Esophagus muscularis mucosa (tissue), 4 donors: ENCODE measurements at regions not wholly inside any gene's neighbourhood (a gene's known extent, or its start where the extent isn't known, plus 50 kb on each side); places are given as distances from the start of the nearest gene placed in this dataset.

Experiments
- DNase-seq: peaks from one replicate; pipeline ENCODE4 v3.0.0-alpha.2; 2017; ENCODE audit errors: extremely low spot score
- H3K27ac ChIP-seq, 4 donors: fragments of 200-600 bp; sonication (generic); replicated peaks in 1 of 4; 1 replicate in 3 of 4; 2 replicates in 1 of 4; pipeline ENCODE4 v1.5.1; 2016 to 2019; ENCODE audit warnings: mild to moderate bottlenecking in 1 of 4
- H3K27me3 ChIP-seq, 4 donors: fragments of 200-600 bp; sonication (generic); one replicate each; pipeline versions ENCODE4 v1.5.1 to v1.6.0; 2016 to 2019
- H3K36me3 ChIP-seq, 4 donors: fragments of 200-600 bp; sonication (generic); one replicate each; pipeline ENCODE4 v1.5.1; 2016 to 2019
- H3K4me1 ChIP-seq, 4 donors: fragments of 200-600 bp; sonication (generic); one replicate each; pipeline ENCODE4 v1.5.1; 2016 to 2019
- H3K4me3 ChIP-seq, 4 donors: fragments of 200-600 bp; sonication (generic); 1 replicate in 2 of 4; 2 replicates in 2 of 4; pipeline ENCODE4 v1.5.1; 2016 to 2019; ENCODE audit warnings: mild to moderate bottlenecking in 4 of 4, moderate library complexity in 1 of 4
- H3K9me3 ChIP-seq, 4 donors: fragments of 200-600 bp; sonication (generic); 1 replicate in 3 of 4; 2 replicates in 1 of 4; pipeline ENCODE4 v1.5.1; 2016 to 2019
- CTCF ChIP-seq, 3 experiments: fragments of 200-600 bp in 2 of 3; fragments of 450-650 bp in 1 of 3; sonication (generic) in 2 of 3; IDR thresholded peaks; one replicate each; pipeline ENCODE4 v1.5.1; 2017 to 2019; ENCODE audit warnings: antibody characterized with exemption in 3 of 3, mild to moderate bottlenecking in 2 of 3, moderate library complexity in 1 of 3
- EP300 ChIP-seq: sonication (generic); formaldehyde crosslinking; IDR thresholded peaks from one replicate; pipeline ENCODE4 v1.6.1; 2017; ENCODE audit warnings: antibody characterized with exemption
- POLR2A ChIP-seq: fragments of 450-650 bp; IDR thresholded peaks from one replicate; pipeline ENCODE4 v1.6.1; 2017; ENCODE audit warnings: antibody characterized with exemption, moderate library complexity, mild to moderate bottlenecking, low read depth
- POLR2AphosphoS5 ChIP-seq, 2 donors: sonication (generic); formaldehyde crosslinking; IDR thresholded peaks; one replicate each; pipeline ENCODE4 v1.6.1; 2017; ENCODE audit warnings: antibody characterized with exemption in 2 of 2
- WGBS: methylation state at CpG from one replicate; pipeline ENCODE4 v1.1.5; 2018; 5-methylcytosine and 5-hydroxymethylcytosine counted together
- intact Hi-C: fragments of 100-400 bp; cut with DNase I; formaldehyde crosslinking; loops from one replicate; pipeline ENCODE4 v1.15.1; 2023

- TF ChIP-seq CTCF (IDR thresholded peaks at IDR 0.05) (no peak), POLR2A (no peak), POLR2AphosphoS5 (IDR thresholded peaks at IDR 0.05) (no peak), EP300 (no peak)
- H3K4me3 ChIP-seq: no peak overlapping the region
- no peaks in the 10 kb centered on the region for H3K27me3 ChIP-seq
- H3K4me1 ChIP-seq: no peaks in the 10 kb centered on the region
- H3K27ac ChIP-seq: no peak overlapping the region
- no peaks in the 10 kb centered on the region for H3K36me3 ChIP-seq
- peaks cover 0 to 18% (median 3%) of the 10 kb centered on the region in 4 donors for H3K9me3 ChIP-seq
- intact Hi-C loops: no loop called here
- no peak for DNase-seq
These were observed 77.4 kb downstream of the PRLHR start for GRCh38 chr10:118518095-118518494.

DNA sequence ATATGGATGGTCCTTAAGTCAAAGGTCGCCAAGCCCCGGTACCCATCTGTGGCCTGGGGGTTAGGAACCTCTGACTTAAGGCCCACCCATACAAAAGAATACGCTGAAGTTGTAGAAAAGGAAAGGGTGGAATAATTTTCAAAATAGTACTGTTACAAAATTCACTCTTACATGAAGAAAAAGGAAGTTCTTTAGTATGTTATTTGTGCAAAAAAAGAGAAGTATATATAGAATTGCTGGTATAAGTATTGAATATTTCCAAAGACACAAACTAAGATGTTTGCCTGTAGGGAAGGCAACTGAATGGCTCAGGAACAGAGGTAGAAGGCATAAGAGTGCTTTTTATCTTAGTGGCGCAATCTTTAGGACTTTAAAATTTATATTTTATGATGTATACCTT is 78.7 kb downstream of the PRLHR start:
- no peaks in the 10 kb centered on the region for H3K4me1 ChIP-seq
- peaks cover 0 to 18% (median 3%) of the 10 kb centered on the region in 4 donors for H3K9me3 ChIP-seq
- peak; percentile 60 for DNase-seq
- TF ChIP-seq EP300 (no peak), CTCF (IDR thresholded peaks at IDR 0.05) (no peak), POLR2AphosphoS5 (IDR thresholded peaks at IDR 0.05) (no peak), POLR2A (no peak)
- 81% methylated on average over 4 of the region's 4 CpGs for WGBS
- H3K27ac ChIP-seq: no peak overlapping the region
- H3K4me3 ChIP-seq: no peak overlapping the region
- H3K27me3 ChIP-seq: no peaks in the 10 kb centered on the region
- intact Hi-C loops: no loop called here
- H3K36me3 ChIP-seq: no peaks in the 10 kb centered on the region

GRCh38 chr10:118513174-118513573 is 82.3 kb downstream of the PRLHR start:
- no peaks in the 10 kb centered on the region for H3K36me3 ChIP-seq
- H3K27ac ChIP-seq: no peak overlapping the region
- intact Hi-C loops: no loop called here
- 88% methylated on average over 3 of the region's 3 CpGs for WGBS
- no peak for DNase-seq
- H3K4me3 ChIP-seq: no peak overlapping the region
- no peaks in the 10 kb centered on the region for H3K27me3 ChIP-seq
- H3K4me1 ChIP-seq: no peaks in the 10 kb centered on the region
- TF ChIP-seq EP300 (no peak), CTCF (IDR thresholded peaks at IDR 0.05) (no peak), POLR2A (no peak), POLR2AphosphoS5 (IDR thresholded peaks at IDR 0.05) (no peak)
- H3K9me3 ChIP-seq: peaks cover 0 to 9% (median 3%) of the 10 kb centered on the region in 4 donors

- WGBS: 72% methylated on average over 2 of the region's 2 CpGs
- H3K27ac ChIP-seq: no peak overlapping the region
These were observed 83.7 kb downstream of the PRLHR start for GRCh38 chr10:118511711-118512110.

DNA sequence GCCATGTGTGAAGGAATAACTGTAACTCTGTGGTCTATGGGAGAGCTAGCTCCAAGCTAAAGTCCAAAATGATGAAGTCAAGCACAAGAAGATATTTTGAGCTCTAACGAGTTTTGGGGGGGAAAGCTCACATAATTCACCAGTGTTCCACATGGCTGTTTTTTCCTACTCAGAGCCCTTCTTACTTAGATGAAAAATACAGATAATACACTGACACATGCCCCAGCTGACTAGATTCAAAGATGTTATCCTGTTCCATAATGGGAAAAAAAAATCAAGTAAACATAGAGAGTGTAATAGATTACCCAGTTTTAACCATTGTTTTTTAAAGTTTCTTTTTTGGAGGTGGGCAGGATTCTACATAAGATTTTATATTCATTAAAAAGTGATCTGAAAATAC is 86.6 kb downstream of the PRLHR start:
- Histone ChIP-seq H3K27ac (no peak overlapping the region), H3K9me3 (no peaks in the 10 kb centered on the region), H3K4me1 (no peaks in the 10 kb centered on the region), H3K36me3 (no peaks in the 10 kb centered on the region), H3K4me3 (no peak overlapping the region), H3K27me3 (no peaks in the 10 kb centered on the region)
- DNase-seq: no peak
- intact Hi-C loops: no loop called here
- 64% methylated on average over 1 of the region's 1 CpG for WGBS
- TF ChIP-seq POLR2A (no peak), EP300 (no peak), POLR2AphosphoS5 (IDR thresholded peaks at IDR 0.05) (no peak), CTCF (IDR thresholded peaks at IDR 0.05) (no peak)

More at GRCh38 chr10:118511711-118512110, 83.7 kb downstream of the PRLHR start:
- no peak for TF ChIP-seq POLR2A
- H3K36me3 ChIP-seq: no peaks in the 10 kb centered on the region
- H3K27me3 ChIP-seq: no peaks in the 10 kb centered on the region
- no peaks in the 10 kb centered on the region for H3K9me3 ChIP-seq
- intact Hi-C loops: no loop called here
- H3K4me3 ChIP-seq: no peak overlapping the region
- no peak for DNase-seq
- H3K4me1 ChIP-seq: no peaks in the 10 kb centered on the region
